Duodenal mucosa (tissue), 2 donors: ENCODE measurements at regions not wholly inside any gene's neighbourhood (a gene's known extent, or its start where the extent isn't known, plus 50 kb on each side); places are given as distances from the start of the nearest gene placed in this dataset.
"Not testable (repeated sequence)": the region's sequence is repeated elsewhere in the genome, so short reads cannot be mapped to it uniquely, and the experiment has no call there.

Source experiments
- H3K27ac ChIP-seq: one replicate; pipeline ENCODE4 v1.7.0; 2013; ENCODE audit warnings: low read depth, low read length
- H3K27me3 ChIP-seq, 2 donors: one replicate each; pipeline ENCODE4 v1.7.0; 2013; ENCODE audit warnings: low read length in 2 of 2, control low read depth in 1 of 2; ENCODE audit not compliant: insufficient read depth in 2 of 2, control insufficient read depth in 1 of 2
- H3K36me3 ChIP-seq, 2 donors: one replicate each; pipeline ENCODE4 v1.7.0; 2013; ENCODE audit warnings: low read length in 2 of 2, control low read depth in 1 of 2; ENCODE audit not compliant: insufficient read depth in 2 of 2, control insufficient read depth in 1 of 2
- H3K4me1 ChIP-seq, 2 donors: one replicate each; pipeline ENCODE4 v1.7.0; 2013; ENCODE audit warnings: low read length in 2 of 2, control low read depth in 1 of 2; ENCODE audit not compliant: insufficient read depth in 2 of 2, control insufficient read depth in 1 of 2
- H3K4me3 ChIP-seq, 2 donors: one replicate each; pipeline ENCODE4 v1.7.0; 2013; ENCODE audit warnings: low read length in 2 of 2, low read depth in 1 of 2
- H3K9ac ChIP-seq, 2 donors: one replicate each; pipeline ENCODE4 v1.7.0; 2013; ENCODE audit warnings: low read length in 2 of 2, low read depth in 1 of 2
- H3K9me3 ChIP-seq, 2 donors: one replicate each; pipeline ENCODE4 v1.7.0; 2013; ENCODE audit warnings: low read length in 2 of 2, control low read depth in 1 of 2; ENCODE audit not compliant: control insufficient read depth in 1 of 2

GRCh38 chr6:101090281-101090680 is 209.2 kb upstream of the ASCC3 start:
- peaks cover 3% of the 10 kb centered on the region in 2 donors for H3K9me3 ChIP-seq
- H3K4me1 ChIP-seq, result no peaks in the 10 kb centered on the region
- no peaks in the 10 kb centered on the region for H3K27me3 ChIP-seq
- no peaks in the 10 kb centered on the region for H3K36me3 ChIP-seq
- no peak overlapping the region for H3K4me3 ChIP-seq
- no peak overlapping the region for H3K9ac ChIP-seq
- H3K27ac ChIP-seq, result no peak overlapping the region

DNA sequence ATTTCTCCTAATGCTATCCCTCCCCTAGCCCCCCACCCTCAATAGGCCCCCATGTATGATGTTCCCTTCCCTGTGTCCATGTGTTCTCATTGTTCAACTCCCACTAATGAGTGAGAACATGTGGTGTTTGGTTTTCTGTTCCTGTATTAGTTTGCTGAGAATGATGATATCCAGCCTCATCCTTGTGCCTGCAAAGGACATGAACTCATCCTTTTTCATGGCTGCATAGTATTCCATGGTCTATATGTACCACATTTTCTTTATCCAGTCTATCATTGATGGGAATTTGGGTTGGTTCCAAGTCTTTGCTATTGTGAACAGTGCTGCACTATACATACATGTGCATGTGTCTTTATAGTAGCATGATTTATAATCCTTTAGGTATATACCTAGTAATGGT is 217.5 kb upstream of the ASCC3 start:
- H3K4me3 ChIP-seq, H3K27me3 ChIP-seq, H3K4me1 ChIP-seq, H3K9ac ChIP-seq, H3K9me3 ChIP-seq, H3K27ac ChIP-seq, H3K36me3 ChIP-seq: not testable (repeated sequence)

GRCh38 chr6:101102702-101103101 is 221.6 kb upstream of the ASCC3 start:
- Histone ChIP-seq H3K27ac (no peak overlapping the region), H3K27me3 (no peaks in the 10 kb centered on the region), H3K36me3 (no peaks in the 10 kb centered on the region), H3K4me1 (no peaks in the 10 kb centered on the region), H3K9me3 (no peaks in the 10 kb centered on the region), H3K4me3 (no peak overlapping the region), H3K9ac (no peak overlapping the region)

DNA sequence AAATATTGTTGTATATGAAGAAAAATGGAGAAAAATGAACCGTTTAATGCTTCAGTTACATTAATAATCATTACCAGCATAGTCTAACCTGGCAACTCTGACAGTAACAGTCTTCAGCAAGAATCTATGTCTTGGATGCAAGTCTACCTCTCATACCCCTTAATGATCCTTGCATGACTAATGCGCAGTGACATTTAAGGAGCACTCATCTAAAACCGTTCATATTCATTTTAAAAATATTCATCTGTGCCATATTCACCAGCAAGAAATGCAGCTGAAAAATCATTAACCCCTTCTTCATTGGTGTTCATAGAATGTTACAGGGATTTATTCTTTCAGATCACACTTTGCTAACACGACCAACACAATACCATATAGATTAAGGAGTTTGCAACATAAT is 227.2 kb upstream of the ASCC3 start:
- Histone ChIP-seq H3K9me3 (no peaks in the 10 kb centered on the region), H3K9ac (no peak overlapping the region), H3K36me3 (no peaks in the 10 kb centered on the region), H3K27me3 (no peaks in the 10 kb centered on the region), H3K27ac (no peak overlapping the region), H3K4me3 (no peak overlapping the region), H3K4me1 (no peaks in the 10 kb centered on the region)

DNA sequence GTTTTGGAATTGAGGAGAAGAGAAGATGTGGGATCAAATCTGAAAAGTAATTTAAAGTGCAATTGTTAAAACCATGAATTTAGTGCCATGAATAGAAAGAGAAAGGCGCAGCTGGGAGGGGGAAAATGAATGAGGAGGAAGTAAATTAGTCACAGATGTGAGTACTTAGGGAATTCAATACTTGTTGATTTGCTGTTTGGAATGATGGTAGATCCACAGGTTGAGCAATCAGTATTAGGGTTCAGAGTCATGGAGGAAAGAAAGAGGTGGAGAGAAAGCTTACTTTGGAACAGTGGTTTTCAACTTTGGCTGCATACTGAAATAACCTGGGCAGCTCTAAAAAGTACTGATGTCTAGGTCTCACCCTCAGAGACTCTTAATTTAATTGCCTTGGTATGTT is 229.7 kb upstream of the ASCC3 start:
- Histone ChIP-seq H3K4me1 (no peaks in the 10 kb centered on the region), H3K27ac (no peak overlapping the region), H3K36me3 (no peaks in the 10 kb centered on the region), H3K27me3 (no peaks in the 10 kb centered on the region), H3K9me3 (no peaks in the 10 kb centered on the region), H3K4me3 (no peak overlapping the region), H3K9ac (no peak overlapping the region)

DNA sequence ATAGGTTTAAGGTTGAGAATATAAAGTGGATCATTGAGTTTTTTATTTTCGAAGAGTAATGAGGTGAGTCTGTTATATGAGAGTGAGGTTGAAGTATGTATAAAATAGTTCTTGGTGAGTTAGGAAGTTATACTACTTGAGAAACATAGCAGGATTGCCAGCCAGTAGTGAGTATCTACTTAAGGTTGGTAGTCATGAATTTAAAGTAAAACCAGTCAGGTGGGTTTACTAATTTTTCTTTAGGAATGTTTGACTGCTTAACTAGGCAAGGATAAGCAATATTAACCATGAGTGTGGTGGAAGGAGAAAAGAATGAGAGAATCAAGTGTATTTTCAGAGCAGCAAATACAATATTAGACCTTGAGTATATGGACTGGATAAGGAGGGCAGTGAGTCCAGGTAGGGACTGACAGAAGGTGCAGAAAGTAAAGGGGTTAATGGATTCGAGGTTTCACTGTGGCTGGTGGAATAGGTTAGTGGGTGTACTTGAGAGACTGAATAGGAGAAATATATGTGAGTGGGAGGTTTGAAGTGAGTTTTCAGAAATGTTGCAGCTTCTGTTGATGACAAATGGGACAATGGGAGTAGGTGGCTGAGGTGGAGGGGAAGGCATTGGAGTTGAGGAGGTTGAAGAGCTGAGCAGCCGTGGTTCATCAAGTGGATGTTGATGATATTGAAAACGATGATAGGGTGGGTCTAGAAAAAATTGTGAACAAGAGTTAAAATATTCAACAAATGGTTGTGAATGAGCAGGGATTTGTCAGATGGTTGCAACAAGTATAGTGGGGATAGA is 232.5 kb upstream of the ASCC3 start:
- Histone ChIP-seq H3K27me3 (no peaks in the 10 kb centered on the region), H3K4me1 (no peaks in the 10 kb centered on the region), H3K4me3 (no peak overlapping the region), H3K27ac (no peak overlapping the region), H3K36me3 (no peaks in the 10 kb centered on the region), H3K9ac (no peak overlapping the region), H3K9me3 (no peaks in the 10 kb centered on the region)

DNA sequence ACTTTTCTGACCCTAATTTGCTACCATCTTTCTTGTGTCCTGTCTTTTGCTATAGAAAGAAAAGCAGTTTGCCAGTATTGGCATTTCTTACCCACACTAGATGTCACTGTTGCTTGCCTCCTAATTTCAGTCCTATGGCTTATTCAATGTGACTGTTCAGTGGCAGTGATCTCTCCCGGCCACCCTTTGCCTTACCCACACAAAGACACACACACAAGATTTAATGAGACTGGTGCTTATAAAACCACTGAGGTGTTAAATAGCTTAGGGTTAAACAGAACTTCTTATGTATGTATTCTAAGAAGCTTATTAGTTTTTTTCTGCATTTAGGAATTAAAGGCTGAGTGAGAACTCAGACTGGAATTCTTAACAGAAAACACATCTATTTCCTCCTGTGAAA is 233.6 kb upstream of the ASCC3 start:
- Histone ChIP-seq H3K27me3 (no peaks in the 10 kb centered on the region), H3K27ac (no peak overlapping the region), H3K4me1 (no peaks in the 10 kb centered on the region), H3K4me3 (no peak overlapping the region), H3K9ac (no peak overlapping the region), H3K9me3 (no peaks in the 10 kb centered on the region), H3K36me3 (no peaks in the 10 kb centered on the region)

DNA sequence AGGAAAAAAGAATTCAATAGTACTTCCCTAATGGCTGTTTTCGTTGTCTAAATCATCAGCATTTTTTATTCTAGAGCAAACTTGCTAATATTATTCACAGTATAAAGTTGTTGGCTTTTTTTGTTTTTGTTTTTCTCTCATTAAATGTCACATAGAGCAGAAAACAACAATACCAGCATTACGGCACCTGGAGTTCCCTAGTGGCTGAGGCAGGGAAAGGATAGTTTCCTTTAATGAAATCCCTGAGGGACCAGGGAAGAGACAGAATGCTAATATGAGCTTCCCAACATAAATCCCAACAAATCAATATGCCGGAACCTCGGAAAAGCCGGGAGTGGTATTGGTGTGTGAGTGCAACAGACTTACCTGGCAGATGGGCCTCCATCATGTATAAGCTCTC is 235.2 kb upstream of the ASCC3 start:
- Histone ChIP-seq H3K27me3 (no peaks in the 10 kb centered on the region), H3K27ac (no peak overlapping the region), H3K9me3 (no peaks in the 10 kb centered on the region), H3K36me3 (no peaks in the 10 kb centered on the region), H3K9ac (no peak overlapping the region), H3K4me1 (no peaks in the 10 kb centered on the region), H3K4me3 (no peak overlapping the region)

DNA sequence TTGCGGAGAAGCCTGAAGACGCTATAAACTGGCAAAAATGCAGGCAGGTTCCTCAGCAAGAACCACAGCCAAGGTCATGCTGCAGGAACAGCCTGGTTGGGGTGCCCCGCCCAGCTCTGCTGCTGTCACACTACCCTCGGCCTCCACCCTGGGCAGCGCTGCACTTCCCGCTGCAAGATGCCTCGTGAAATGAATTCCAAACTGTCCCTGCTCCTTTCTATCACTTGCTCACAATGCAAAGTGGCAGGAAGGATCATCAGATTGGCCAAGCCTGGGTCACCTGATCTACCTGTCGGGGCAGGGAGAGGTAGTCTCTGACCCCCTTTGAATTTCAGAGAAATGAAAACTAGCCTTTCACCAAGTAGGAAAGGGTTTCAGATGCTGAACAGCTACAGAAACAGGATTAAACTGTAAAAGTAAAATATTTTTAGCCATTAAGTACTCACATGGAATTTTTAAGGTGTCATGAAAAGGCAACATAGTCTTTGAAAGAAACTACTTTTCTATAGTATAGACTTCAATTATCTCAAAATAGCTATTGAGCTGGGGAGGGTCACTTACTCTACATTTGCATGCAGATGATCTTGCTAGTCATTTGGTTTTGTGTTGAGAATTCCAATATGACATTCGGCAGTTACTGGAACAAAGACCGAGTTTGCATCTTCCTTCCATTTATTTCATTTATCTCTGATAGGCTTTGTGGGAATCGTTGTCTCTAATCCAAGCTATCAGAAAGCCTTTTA is 236.4 kb upstream of the ASCC3 start:
- H3K4me3 ChIP-seq, result peak overlapping the region in 1 of 2 donors; percentile 13
- H3K27ac ChIP-seq, result no peak overlapping the region
- H3K36me3 ChIP-seq, result no peaks in the 10 kb centered on the region
- H3K27me3 ChIP-seq, result no peaks in the 10 kb centered on the region
- H3K4me1 ChIP-seq, result no peaks in the 10 kb centered on the region
- H3K9me3 ChIP-seq, result no peaks in the 10 kb centered on the region
- no peak overlapping the region for H3K9ac ChIP-seq

DNA sequence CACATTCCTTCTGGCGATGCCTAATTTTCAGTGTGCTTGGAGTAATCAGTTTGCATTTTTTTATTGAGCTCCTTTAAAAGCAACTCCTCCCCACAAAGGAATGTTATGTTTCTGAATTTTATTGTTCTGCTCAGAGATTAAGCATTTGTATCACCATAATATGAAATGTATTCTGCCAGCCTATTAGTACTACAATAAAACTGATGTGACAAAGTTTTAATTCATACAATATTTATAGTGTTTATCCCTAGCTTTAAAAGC is 236.9 kb upstream of the ASCC3 start:
- H3K4me3 ChIP-seq, result no peak overlapping the region
- H3K4me1 ChIP-seq, result no peaks in the 10 kb centered on the region
- H3K27ac ChIP-seq, result no peak overlapping the region
- no peaks in the 10 kb centered on the region for H3K27me3 ChIP-seq
- H3K9ac ChIP-seq, result no peak overlapping the region
- H3K36me3 ChIP-seq, result no peaks in the 10 kb centered on the region
- no peaks in the 10 kb centered on the region for H3K9me3 ChIP-seq
